HuH-7.5 (cell line): ENCODE measurements at regions not wholly inside any gene's neighbourhood (a gene's known extent, or its start where the extent isn't known, plus 50 kb on each side); places are given as distances from the start of the nearest gene placed in this dataset.

ENCODE experiments used
- DNase-seq: peaks from one replicate; pipeline ENCODE4 v3.0.0; 2011; ENCODE audit warnings: low spot score

DNA sequence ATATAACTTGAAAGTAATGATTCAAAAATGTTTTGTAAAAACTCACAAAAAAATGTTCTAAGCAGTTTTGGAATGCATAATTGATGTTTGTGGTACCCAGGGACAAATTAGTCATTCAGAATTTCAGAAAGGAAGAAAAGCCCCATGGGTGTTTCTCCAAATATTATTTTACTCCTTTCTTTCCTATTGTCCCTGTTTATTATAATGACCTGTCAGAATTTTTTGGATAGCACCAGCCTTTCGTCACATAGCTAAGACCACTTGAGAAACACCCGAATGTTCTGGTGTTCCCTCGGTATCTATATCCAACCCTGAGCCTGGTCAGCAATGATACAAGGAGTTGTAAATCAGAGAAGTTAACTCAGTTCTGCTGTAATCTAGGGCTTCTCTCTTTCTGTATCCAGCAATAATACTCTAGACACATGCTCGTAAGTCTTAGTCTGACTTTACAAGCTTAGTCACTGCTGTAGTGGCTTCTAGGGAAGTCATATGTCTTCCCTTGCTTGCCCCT is 64.8 kb upstream of the MEOX2 start:
- DNase-seq = no peak

DNA sequence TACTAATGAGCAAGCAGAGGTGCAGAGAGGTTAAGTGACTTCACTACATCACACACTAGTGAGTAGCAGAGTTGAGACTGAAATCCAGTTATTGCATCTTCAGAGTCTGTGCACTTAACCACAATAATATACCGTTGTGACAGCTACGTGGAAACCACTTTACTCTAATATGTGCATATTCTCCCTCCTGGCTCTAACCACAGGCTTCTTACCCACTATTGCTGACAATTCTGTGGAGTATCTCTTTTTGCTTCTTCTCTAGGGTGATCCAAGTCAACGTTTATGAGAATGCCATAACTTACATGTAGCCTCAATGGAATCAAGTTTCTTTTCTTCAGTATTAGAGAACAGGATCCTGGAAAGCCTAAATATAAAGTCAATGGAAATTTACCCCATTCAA is 64.2 kb upstream of the MEOX2 start:
- no peak for DNase-seq

DNA sequence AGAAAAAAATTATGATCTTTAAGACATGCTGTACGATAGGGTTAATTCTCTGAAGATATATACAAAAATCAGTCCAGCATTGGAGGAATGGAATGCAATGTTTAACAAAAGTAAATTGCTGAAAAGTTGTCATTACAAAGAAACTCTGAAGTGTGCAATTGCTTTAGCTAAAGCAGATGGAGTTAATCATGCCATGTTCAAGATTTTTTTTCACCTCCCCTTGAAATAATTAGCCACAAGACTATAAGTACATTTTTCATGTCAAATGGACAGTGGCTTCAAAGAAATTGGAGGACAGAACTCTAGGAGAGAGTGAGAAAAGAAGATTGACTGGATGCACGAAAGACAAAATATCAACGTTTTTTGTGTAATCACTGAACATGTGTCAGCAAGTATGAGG is 63.1 kb upstream of the MEOX2 start:
- no peak for DNase-seq

DNA sequence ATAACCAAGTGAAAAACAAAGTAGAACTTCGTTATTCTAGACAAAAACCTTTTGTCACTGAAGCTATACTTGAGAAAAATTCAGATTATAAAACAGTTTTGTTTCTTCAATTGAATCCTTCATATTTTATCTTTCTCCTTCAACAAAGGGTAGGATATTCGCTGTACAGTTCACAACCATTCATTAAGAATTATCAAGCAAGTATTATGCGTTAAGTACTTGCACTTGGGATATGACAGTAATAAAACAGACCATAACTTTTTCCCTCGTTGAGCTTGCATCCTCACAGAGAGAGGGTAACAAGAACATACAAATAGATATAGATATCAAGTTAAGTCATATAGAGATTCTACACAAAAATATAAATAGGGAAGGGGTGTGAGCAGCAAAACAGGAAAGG is 61.2 kb upstream of the MEOX2 start:
- DNase-seq = no peak

DNA sequence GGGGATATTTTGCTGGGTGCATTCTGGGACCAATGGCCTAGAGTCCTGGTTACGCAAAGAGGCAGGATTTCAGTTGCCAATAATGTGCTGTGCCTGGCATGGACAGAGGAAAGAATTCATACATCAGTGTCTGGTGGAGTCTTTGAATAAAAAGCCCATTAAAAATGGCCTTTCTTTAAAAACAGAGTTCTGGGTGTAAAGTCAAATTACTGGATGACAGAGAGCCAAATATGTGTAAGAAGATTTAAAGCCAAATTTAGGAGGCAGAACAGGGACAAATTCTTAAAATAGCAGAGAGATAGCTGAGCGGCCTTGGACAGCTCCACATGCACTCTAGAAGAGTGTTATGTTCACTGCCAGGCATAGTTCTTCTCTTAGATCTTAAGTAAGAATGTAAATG is 60.8 kb upstream of the MEOX2 start:
- DNase-seq = no peak

DNA sequence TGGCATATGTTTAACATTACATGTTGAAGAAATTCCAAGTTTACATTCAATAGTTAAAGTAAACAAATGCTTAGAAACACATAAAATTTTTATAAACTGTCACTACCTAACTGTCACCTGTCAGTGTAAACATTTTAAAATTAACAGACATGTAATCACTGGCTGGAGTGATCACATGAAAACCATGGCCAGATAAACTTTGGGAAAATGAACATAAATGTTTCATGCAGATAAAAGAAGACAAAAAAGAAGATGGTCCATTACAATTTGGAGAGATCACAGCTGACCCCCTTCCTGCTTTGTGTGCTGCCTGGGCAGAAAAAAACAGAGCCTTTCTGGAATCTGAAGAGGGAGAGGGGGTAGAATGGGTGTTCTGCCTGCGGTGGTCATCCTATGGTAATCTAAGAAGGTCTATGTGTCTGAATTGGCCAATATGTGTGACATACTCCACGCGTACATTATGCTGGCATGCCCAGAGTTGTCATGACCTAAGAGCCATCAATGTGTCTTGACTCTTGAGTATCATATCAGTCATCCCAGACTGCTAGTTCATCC is 57.5 kb upstream of the MEOX2 start:
- no peak for DNase-seq

DNA sequence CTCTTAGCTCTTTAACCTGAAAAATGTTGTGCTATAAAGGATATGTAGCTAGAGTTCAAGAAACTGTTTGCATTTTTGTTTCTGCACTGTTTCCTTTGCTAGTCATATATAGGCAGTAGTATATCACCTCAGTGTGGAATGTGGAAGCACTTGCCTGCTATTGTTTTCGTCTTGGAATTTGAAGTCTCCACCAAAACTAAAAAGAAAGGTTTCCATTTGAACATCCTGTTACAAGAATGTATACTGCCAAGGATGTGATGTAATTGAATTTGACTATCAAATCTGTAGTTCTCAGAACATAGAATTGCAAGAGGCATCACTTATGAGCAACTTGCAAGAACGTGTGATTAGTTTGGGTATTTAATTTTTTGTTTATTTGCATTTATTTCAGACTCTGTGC is 51.1 kb upstream of the MEOX2 start:
- DNase-seq = no peak
